SK-N-MC (cell line): ENCODE measurements at regions not wholly inside any gene's neighbourhood (a gene's known extent, or its start where the extent isn't known, plus 50 kb on each side); places are given as distances from the start of the nearest gene placed in this dataset.

Source experiments
- DNase-seq: peaks from one replicate; pipeline ENCODE4 v3.0.0-alpha.2; 2011; ENCODE audit warnings: low read depth, low spot score
- H3K27ac ChIP-seq: fragments of 200-600 bp; sonication (generic); 2 replicates; pipeline ENCODE4 v1.5.1; 2016; ENCODE audit warnings: mixed run types
- H3K36me3 ChIP-seq: fragments of 200-600 bp; sonication (generic); 2 replicates; pipeline ENCODE4 v1.6.1; 2017; ENCODE audit warnings: antibody characterized with exemption, low read length, mixed read lengths; ENCODE audit not compliant: insufficient read depth
- H3K4me3 ChIP-seq: fragments of 200-600 bp; sonication (generic); 2 replicates; pipeline ENCODE4 v1.5.1; 2016
- H3K9ac ChIP-seq: fragments of 200-600 bp; sonication (generic); 2 replicates; pipeline ENCODE4 v1.8.0; 2017; ENCODE audit warnings: mixed run types, mixed read lengths; ENCODE audit not compliant: insufficient read length
- H3K9me3 ChIP-seq: fragments of 200-600 bp; sonication (generic); 2 replicates; pipeline ENCODE4 v1.6.1; 2017; ENCODE audit warnings: low read depth, mild to moderate bottlenecking, antibody characterized with exemption, low read length, moderate library complexity, mixed read lengths
- EZH2 ChIP-seq: fragments of 200-600 bp; sonication (generic); IDR thresholded peaks from one replicate; pipeline ENCODE4 v1.6.1; 2017; ENCODE audit warnings: antibody characterized with exemption
- FOXP2 ChIP-seq: optimal IDR thresholded peaks from 2 replicates; pipeline ENCODE3; 2011; ENCODE audit warnings: mild to moderate bottlenecking, moderate library complexity; ENCODE audit not compliant: insufficient read depth; ENCODE audit errors: extremely low read length, control extremely low read depth
- POLR2AphosphoS5 ChIP-seq: IDR thresholded peaks from 2 replicates; pipeline ENCODE4 v1.6.1; 2012; ENCODE audit warnings: mild to moderate bottlenecking, low read depth, low read length, borderline replicate concordance

DNA sequence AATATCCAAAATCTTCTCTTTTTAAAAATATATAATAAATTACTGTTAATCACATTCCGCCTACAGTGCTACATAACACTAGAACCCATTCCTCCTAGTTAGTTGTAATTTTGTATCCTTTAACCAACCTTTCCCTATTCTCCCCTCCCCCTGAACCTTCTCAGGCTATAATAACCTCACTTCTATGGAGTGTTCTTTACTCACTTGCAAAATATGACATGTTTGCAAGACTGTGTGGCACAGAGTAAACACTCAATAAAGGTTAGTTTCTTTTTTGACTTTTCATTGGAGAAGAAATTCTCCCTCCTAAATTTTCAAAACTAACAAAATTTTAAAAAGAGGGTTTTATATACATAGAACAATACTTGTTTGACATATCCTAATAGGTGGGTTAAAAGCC is 147.0 kb downstream of the FOXA2 start:
- no peak overlapping the region for H3K27ac ChIP-seq
- H3K4me3 ChIP-seq, result no peak overlapping the region
- DNase-seq, result no peak
- H3K9ac ChIP-seq, result no peak overlapping the region
- TF ChIP-seq EZH2, result no peak
- no peak for TF ChIP-seq POLR2AphosphoS5
- no peak for TF ChIP-seq FOXP2
- no peaks in the 10 kb centered on the region for H3K36me3 ChIP-seq
- no peaks in the 10 kb centered on the region for H3K9me3 ChIP-seq

DNA sequence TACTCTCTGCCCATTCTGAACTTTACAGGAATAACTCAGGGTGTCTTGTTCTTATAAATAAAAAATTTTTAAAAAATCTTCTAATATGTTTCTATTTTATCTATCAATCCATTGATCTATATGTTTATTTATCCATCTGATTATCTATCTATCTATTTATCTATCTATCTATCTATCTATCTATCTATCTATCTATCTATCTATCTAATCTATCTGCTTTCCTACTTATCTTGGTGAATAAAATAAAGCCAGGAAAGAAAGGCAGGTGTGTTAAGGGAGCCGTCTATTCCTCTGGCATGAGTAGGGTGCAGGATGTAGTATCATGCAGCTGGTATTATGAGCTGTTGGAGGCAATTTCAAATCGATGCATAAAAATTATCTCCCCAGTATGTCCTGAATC is 153.0 kb downstream of the FOXA2 start:
- no peak overlapping the region for H3K27ac ChIP-seq
- no peak for DNase-seq
- no peak for TF ChIP-seq EZH2
- TF ChIP-seq POLR2AphosphoS5, result no peak
- TF ChIP-seq FOXP2, result no peak

DNA sequence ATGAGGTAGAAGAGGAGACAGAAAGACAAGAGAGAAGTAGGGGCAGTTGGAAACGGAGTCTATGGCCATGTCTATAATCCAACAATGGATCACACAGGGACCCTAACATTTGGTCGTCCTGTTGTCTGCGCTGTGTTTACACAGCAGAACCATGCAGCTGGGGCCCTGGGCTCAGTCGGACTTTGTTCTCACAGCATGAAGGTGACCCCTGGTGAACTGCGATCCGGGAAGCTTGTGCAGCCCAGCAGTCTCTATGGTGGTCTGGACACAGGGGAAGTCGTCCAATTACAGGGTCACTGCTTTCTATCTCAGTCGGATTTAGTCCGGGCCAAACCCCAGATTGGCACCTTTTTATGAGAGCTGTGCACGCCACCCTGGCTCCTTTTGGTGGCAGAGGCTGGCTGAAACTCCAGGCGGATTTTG is 153.6 kb downstream of the FOXA2 start:
- H3K9ac ChIP-seq, result no peak overlapping the region
- no peaks in the 10 kb centered on the region for H3K9me3 ChIP-seq
- TF ChIP-seq FOXP2 (no peak), POLR2AphosphoS5 (no peak), EZH2 (no peak)
- DNase-seq, result no peak
- H3K4me3 ChIP-seq, result no peak overlapping the region
- no peak overlapping the region for H3K27ac ChIP-seq
- H3K36me3 ChIP-seq, result no peaks in the 10 kb centered on the region

More for the DNA sequence above, 153.0 kb downstream of the FOXA2 start:
- H3K9me3 ChIP-seq, result no peaks in the 10 kb centered on the region
- H3K4me3 ChIP-seq, result no peak overlapping the region
- H3K9ac ChIP-seq, result no peak overlapping the region
- H3K36me3 ChIP-seq, result no peaks in the 10 kb centered on the region

DNA sequence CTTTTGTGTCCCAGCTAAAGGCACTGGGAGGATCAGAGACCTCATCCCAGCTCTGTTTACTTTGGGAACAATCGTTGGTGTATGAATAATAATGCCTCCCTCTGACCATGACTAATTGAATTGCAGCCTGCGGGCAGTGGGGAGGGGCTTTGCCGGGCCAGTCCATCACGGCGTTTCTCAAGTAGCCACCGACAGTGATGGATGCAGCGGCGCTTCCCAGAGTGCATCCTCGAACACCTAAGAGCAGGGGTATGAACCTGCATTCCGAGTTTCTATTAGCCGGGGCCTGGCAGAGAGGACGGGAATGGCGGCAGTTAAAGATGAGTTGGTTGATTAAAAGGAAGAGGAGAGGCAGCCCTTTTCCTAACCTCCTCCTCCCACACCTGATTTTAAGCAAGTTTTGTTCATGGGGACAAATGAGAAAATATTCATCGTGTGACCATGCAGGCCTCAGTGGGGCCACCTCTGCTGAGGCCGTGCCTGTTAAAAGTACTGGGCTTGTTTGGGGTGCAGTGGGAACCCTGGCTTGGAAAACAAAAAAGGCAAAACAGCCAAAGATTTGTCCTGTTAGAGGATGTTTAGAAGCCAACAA is 154.1 kb downstream of the FOXA2 start:
- no peaks in the 10 kb centered on the region for H3K9me3 ChIP-seq
- H3K27ac ChIP-seq, result no peak overlapping the region
- no peak overlapping the region for H3K4me3 ChIP-seq
- TF ChIP-seq EZH2 (no peak), POLR2AphosphoS5 (no peak), FOXP2 (no peak)
- H3K9ac ChIP-seq, result no peak overlapping the region
- no peaks in the 10 kb centered on the region for H3K36me3 ChIP-seq
- DNase-seq, result no peak

DNA sequence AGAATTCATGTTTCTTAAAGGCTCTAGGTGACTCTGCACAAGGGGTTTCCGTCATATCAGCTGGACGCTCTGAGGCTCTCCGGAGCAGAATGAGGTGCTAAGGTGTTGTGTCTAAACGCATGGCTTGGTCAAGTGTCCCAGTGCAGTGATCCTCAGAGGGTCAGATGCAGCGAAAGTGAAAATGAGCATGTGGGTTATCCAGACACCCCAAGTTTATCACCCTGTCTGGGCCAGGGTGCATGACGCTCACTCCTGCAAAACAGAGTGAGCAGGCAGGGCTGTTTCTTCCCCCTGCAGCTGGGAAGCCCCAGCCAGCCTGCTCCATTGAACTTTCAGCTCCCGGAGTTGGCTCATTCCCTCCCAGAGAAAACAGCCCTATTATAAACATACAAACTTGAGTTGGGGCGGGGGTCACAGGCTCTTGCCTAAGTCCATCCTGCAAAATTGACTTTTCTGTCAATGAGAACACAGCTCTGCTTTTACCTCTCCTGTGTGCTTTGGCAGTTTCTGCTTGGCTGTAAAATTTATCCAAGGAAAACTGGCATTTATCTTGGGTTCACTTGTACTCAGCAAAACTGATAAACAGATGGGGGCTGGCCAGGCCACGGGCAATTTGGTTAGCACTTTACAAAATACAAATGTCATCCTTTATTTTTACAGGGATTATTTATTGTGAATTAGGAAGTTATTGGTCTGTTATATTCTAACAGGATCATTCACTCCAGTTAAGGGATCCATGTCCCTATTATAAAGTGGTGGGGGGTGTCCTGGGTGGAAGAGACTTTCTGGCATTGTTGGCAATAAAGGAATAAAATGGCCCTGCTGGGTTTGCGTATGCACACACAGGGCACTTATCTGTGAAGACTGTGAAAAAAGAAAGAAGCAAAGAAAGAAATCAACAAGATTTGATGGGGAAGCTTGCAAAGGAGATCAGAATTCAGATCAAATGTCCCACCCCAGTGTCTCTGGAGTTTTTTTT is 154.9 kb downstream of the FOXA2 start:
- no peak for TF ChIP-seq EZH2
- no peak for TF ChIP-seq POLR2AphosphoS5
- TF ChIP-seq FOXP2, result no peak
- Histone ChIP-seq H3K9me3 (no peaks in the 10 kb centered on the region), H3K9ac (no peak overlapping the region), H3K4me3 (no peak overlapping the region), H3K36me3 (no peaks in the 10 kb centered on the region), H3K27ac (no peak overlapping the region)
- DNase-seq, result no peak

DNA sequence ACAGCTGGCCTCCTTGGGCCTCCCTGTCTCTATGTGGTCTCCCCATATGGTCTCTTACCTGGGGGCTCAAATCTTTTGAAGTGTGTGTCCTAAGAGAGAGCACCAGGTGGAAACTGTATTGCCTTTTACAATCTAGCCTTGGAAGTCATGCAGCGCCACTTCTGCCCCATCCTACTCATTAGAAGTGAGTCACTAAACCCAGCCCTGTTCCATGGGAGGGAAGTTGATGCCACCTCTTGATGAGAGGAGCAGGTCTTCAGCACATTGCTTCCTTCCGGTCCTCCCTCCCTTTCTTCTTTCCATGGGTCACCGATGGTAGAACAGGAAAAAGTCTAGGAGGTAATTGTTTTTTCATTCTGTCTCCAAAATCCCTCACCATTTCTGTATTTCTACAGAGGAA is 156.3 kb downstream of the FOXA2 start:
- Histone ChIP-seq H3K9me3 (no peaks in the 10 kb centered on the region), H3K36me3 (no peaks in the 10 kb centered on the region), H3K9ac (no peak overlapping the region), H3K4me3 (no peak overlapping the region), H3K27ac (no peak overlapping the region)
- DNase-seq, result no peak
- TF ChIP-seq FOXP2, result no peak
- TF ChIP-seq POLR2AphosphoS5, result no peak
- no peak for TF ChIP-seq EZH2

DNA sequence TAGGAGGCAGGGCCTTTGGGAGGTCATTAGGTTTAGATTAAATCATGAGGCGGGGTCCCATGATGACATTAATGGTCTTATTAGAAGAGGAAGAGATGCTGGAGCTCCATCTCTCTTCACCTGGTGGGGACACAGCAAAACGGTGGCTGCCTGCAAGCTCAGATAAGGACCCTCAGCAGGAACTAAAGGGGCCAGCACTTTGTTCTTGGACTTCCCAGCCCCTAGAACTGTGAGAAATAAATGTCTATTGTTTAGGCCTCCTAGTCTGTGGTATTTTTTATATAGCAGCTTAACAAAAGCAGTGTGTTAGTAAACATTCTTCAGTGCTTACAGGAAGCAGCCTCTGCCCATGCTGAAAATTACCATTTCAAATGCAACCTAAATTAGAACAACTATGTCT is 157.6 kb downstream of the FOXA2 start:
- Histone ChIP-seq H3K27ac (no peak overlapping the region), H3K36me3 (no peaks in the 10 kb centered on the region), H3K9ac (no peak overlapping the region), H3K9me3 (no peaks in the 10 kb centered on the region), H3K4me3 (no peak overlapping the region)
- no peak for DNase-seq
- no peak for TF ChIP-seq EZH2
- TF ChIP-seq POLR2AphosphoS5, result no peak
- TF ChIP-seq FOXP2, result no peak

DNA sequence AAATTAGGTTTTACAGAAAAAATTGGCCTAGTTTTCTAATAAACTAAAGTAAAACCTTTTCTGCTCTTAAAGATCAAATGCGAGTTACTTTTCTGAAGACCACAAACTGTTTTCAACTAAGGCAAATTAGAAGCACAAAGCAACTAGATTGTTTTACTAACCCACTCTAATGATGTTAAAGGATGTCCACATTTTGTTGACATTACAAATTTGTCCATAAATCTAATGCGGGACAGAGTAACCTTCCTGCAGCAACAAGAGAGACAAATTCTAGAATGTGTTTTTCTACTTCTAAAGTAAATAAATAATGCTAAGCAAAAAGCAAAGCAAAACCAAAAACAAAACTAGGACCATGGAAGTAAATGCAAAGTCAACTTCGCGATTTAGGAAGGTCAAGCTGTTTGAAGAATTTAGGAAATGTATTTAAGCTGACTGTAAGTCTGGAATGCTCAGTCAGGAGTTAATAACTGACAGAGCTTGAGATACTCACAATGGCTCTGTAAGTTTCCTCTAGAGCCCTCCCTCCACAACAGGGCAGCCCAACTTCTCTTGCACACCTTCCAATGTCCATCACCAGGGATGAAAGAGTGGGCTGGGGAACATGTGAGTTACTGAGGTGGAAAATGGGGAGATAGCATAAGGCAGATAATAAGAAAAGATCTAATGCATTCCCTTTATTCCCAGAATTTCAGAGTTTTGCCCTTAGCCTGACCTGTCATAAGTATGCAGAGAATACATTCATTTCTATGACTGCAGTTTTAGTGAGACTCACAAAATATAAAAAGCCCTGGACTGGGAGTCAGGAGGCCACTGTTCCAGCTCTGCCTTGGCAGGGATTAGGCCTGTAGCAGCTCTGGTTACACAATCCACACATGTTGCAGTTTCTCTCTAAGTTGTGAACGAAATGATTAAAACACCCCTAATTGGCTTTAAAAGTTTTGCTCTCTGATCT is 158.8 kb downstream of the FOXA2 start:
- Histone ChIP-seq H3K9ac (no peak overlapping the region), H3K36me3 (no peaks in the 10 kb centered on the region), H3K27ac (no peak overlapping the region), H3K4me3 (no peak overlapping the region), H3K9me3 (no peaks in the 10 kb centered on the region)
- no peak for DNase-seq
- TF ChIP-seq FOXP2, result no peak
- no peak for TF ChIP-seq EZH2
- TF ChIP-seq POLR2AphosphoS5, result no peak
